ENCODE measurements at regions not wholly inside any gene's neighbourhood (a gene's known extent, or its start where the extent isn't known, plus 50 kb on each side); places are given as distances from the start of the nearest gene placed in this dataset.

DNA sequence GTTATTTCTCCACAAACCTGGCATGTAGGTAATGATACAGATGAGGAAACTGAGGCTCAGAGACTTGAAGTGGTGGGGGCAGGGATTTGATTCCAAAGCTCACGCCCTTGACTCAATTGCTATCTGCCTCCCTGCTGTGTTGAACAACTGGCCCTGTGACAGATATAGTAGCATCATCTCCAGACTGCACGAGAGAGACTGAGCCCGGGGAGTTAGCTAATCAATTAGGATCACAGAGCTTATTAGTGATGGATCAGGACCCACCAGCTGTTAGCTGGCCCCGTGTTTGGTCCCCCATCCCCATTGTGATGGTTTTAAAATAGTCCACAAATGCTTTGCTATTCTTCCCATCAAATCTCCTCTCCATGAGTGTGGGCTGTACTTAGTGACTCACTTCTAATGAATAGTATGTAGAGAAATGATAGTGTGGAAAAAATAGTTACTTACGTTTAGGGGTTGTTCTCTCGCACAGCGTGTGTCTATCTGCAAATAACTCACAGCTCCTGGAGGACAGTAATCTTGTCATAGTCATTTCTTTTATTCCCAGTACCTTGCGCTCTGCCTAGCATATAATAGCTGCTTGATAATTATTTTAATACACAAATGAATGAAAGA is 74.4 kb upstream of the KLF13 start:
- TF ChIP-seq, protein P1, sequence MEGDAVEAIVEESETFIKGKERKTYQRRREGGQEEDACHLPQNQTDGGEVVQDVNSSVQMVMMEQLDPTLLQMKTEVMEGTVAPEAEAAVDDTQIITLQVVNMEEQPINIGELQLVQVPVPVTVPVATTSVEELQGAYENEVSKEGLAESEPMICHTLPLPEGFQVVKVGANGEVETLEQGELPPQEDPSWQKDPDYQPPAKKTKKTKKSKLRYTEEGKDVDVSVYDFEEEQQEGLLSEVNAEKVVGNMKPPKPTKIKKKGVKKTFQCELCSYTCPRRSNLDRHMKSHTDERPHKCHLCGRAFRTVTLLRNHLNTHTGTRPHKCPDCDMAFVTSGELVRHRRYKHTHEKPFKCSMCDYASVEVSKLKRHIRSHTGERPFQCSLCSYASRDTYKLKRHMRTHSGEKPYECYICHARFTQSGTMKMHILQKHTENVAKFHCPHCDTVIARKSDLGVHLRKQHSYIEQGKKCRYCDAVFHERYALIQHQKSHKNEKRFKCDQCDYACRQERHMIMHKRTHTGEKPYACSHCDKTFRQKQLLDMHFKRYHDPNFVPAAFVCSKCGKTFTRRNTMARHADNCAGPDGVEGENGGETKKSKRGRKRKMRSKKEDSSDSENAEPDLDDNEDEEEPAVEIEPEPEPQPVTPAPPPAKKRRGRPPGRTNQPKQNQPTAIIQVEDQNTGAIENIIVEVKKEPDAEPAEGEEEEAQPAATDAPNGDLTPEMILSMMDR (IDR thresholded peaks at IDR 0.05; ENCODE audit: low read length) = no peak
- TF ChIP-seq EZH2 (IDR thresholded peaks at IDR 0.05; ENCODE audit: borderline replicate concordance, low read length) = no peak

All from OCI-LY1 (cell line).